ENCODE measurements at regions not wholly inside any gene's neighbourhood (a gene's known extent, or its start where the extent isn't known, plus 50 kb on each side); places are given as distances from the start of the nearest gene placed in this dataset.

- Histone ChIP-seq H3K4me3 (no peak overlapping the region), H3K36me3 (no peaks in the 10 kb centered on the region), H3K4me1 (ENCODE audit: insufficient read depth) (no peaks in the 10 kb centered on the region), H3K27ac (no peak overlapping the region), H3K9me3 (no peaks in the 10 kb centered on the region), H3K27me3 (no peaks in the 10 kb centered on the region)
- DNase-seq = peak in 1 of 5 donors; percentile 2
- intact Hi-C loops (cut with DNase I) = no loop called here
- no peak for TF ChIP-seq CTCF (IDR thresholded peaks at IDR 0.05)
- no peak for TF ChIP-seq EP300 (IDR thresholded peaks at IDR 0.05)
- TF ChIP-seq POLR2A (IDR thresholded peaks at IDR 0.05) = no peak
- 36 to 37% (median 37%) methylated on average over 7 of the region's 7 CpGs for WGBS, 3 donors
Observed at GRCh38 chr2:120421830-120422175, 75.9 kb downstream of the INHBB start.

- Histone ChIP-seq H3K9me3 (no peaks in the 10 kb centered on the region), H3K27me3 (no peaks in the 10 kb centered on the region), H3K4me1 (ENCODE audit: insufficient read depth) (no peaks in the 10 kb centered on the region), H3K27ac (no peak overlapping the region), H3K36me3 (no peaks in the 10 kb centered on the region), H3K4me3 (no peak overlapping the region)
- no peak for DNase-seq
- WGBS, 3 donors = 83 to 88% (median 86%) methylated on average over 9 of the region's 9 CpGs
- TF ChIP-seq EP300 (IDR thresholded peaks at IDR 0.05) (no peak), CTCF (IDR thresholded peaks at IDR 0.05) (no peak), POLR2A (IDR thresholded peaks at IDR 0.05) (no peak)
- intact Hi-C loops (cut with DNase I) = no loop called here
Observed at GRCh38 chr2:120422465-120423160, 76.7 kb downstream of the INHBB start.

GRCh38 chr2:120423167-120423943 is 77.4 kb downstream of the INHBB start:
- Histone ChIP-seq H3K4me1 (ENCODE audit: insufficient read depth) (no peaks in the 10 kb centered on the region), H3K36me3 (no peaks in the 10 kb centered on the region), H3K9me3 (no peaks in the 10 kb centered on the region), H3K4me3 (no peak overlapping the region), H3K27ac (no peak overlapping the region), H3K27me3 (no peaks in the 10 kb centered on the region)
- peak in 1 of 5 donors; percentile 1 for DNase-seq
- 81 to 86% (median 84%) methylated on average over 6 of the region's 6 CpGs for WGBS, 3 donors
- TF ChIP-seq EP300 (IDR thresholded peaks at IDR 0.05) (no peak), CTCF (IDR thresholded peaks at IDR 0.05) (no peak), POLR2A (IDR thresholded peaks at IDR 0.05) (no peak)
- intact Hi-C loops (cut with DNase I) = no loop called here

GRCh38 chr2:120424274-120424796 is 78.4 kb downstream of the INHBB start:
- WGBS, 3 donors = 86 to 91% (median 88%) methylated on average over 13 of the region's 13 CpGs
- intact Hi-C loops (cut with DNase I) = no loop called here
- Histone ChIP-seq H3K27ac (no peak overlapping the region), H3K27me3 (no peaks in the 10 kb centered on the region), H3K9me3 (no peaks in the 10 kb centered on the region), H3K4me1 (ENCODE audit: insufficient read depth) (no peaks in the 10 kb centered on the region), H3K36me3 (no peaks in the 10 kb centered on the region), H3K4me3 (no peak overlapping the region)
- TF ChIP-seq POLR2A (IDR thresholded peaks at IDR 0.05) (no peak), EP300 (IDR thresholded peaks at IDR 0.05) (no peak), CTCF (IDR thresholded peaks at IDR 0.05) (no peak)
- DNase-seq = no peak
